ENCODE measurements at regions not wholly inside any gene's neighbourhood (a gene's known extent, or its start where the extent isn't known, plus 50 kb on each side); places are given as distances from the start of the nearest gene placed in this dataset.

DNA sequence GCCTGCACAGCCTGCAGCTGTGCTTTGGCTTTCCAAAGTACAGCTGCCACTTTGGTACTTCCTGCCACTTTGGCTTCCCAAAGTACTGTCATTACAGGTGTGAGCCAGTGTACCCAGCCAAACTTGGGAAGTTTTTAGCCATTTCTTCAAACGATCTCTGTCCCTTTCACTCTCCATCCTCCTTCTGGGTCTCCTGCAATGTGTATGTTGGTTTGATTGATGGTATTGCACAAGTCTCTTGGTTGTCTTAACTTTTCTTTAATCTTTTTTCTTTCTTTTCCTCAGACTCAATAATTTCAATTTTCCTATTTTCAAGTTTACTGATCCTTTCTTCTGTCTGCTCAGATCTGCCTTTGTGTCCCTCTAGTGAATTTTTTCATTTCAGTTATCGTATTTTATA, 99.3 kb upstream of the CFAP20DC start:
- TF ChIP-seq POLR2A (IDR thresholded peaks at IDR 0.05; ENCODE audit: low read depth, low read length): no peak
- TF ChIP-seq POLR2AphosphoS5 (IDR thresholded peaks at IDR 0.05; ENCODE audit: low read depth, low read length): no peak
- TF ChIP-seq TAF1 (IDR thresholded peaks at IDR 0.05; ENCODE audit: low read depth, low read length): no peak
- TF ChIP-seq POU2F2 (IDR thresholded peaks at IDR 0.05; ENCODE audit: low read depth, low read length): no peak
- no peak for TF ChIP-seq SPI1 (IDR thresholded peaks at IDR 0.05; ENCODE audit: low read depth, low read length)
- no peak for TF ChIP-seq PAX5 (IDR thresholded peaks at IDR 0.05; ENCODE audit: insufficient read depth, low read length, severe bottlenecking)

Data from GM12891 (cell line).